ENCODE measurements at regions not wholly inside any gene's neighbourhood (a gene's known extent, or its start where the extent isn't known, plus 50 kb on each side); places are given as distances from the start of the nearest gene placed in this dataset.

- no peak for TF ChIP-seq EZH2 (IDR thresholded peaks at IDR 0.05; ENCODE audit: borderline replicate concordance, insufficient read depth, low read depth, low read length, poor library complexity, severe bottlenecking)
- TF ChIP-seq, protein P1, sequence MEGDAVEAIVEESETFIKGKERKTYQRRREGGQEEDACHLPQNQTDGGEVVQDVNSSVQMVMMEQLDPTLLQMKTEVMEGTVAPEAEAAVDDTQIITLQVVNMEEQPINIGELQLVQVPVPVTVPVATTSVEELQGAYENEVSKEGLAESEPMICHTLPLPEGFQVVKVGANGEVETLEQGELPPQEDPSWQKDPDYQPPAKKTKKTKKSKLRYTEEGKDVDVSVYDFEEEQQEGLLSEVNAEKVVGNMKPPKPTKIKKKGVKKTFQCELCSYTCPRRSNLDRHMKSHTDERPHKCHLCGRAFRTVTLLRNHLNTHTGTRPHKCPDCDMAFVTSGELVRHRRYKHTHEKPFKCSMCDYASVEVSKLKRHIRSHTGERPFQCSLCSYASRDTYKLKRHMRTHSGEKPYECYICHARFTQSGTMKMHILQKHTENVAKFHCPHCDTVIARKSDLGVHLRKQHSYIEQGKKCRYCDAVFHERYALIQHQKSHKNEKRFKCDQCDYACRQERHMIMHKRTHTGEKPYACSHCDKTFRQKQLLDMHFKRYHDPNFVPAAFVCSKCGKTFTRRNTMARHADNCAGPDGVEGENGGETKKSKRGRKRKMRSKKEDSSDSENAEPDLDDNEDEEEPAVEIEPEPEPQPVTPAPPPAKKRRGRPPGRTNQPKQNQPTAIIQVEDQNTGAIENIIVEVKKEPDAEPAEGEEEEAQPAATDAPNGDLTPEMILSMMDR (IDR thresholded peaks at IDR 0.05) = no peak
These were observed 321.5 kb upstream of the IGF1R start for GRCh38 chr15:98326804-98327203.
